ENCODE measurements at regions not wholly inside any gene's neighbourhood (a gene's known extent, or its start where the extent isn't known, plus 50 kb on each side); places are given as distances from the start of the nearest gene placed in this dataset.

- Histone ChIP-seq H3K4me3 (ENCODE audit: low read depth in 1 of 2, low read length in 1 of 2) (no peak overlapping the region), H3K27ac (no peak overlapping the region), H3K27me3 (no peaks in the 10 kb centered on the region), H3K4me1 (ENCODE audit: control insufficient read depth in 1 of 2, insufficient read depth in 1 of 2, low read depth in 1 of 2, low read length in 1 of 2) (no peaks in the 10 kb centered on the region), H3K36me3 (no peaks in the 10 kb centered on the region), H3K9me3 (no peaks in the 10 kb centered on the region)
- TF ChIP-seq CTCF (IDR thresholded peaks at IDR 0.05), result no peak
These were observed 69.4 kb upstream of the MTPN start for GRCh38 chr7:136046548-136046947.

- Histone ChIP-seq H3K27me3 (no peaks in the 10 kb centered on the region), H3K27ac (no peak overlapping the region), H3K4me3 (ENCODE audit: low read depth in 1 of 2, low read length in 1 of 2) (no peak overlapping the region), H3K36me3 (no peaks in the 10 kb centered on the region), H3K4me1 (ENCODE audit: control insufficient read depth in 1 of 2, insufficient read depth in 1 of 2, low read depth in 1 of 2, low read length in 1 of 2) (no peaks in the 10 kb centered on the region), H3K9me3 (no peaks in the 10 kb centered on the region)
- no peak for TF ChIP-seq CTCF (IDR thresholded peaks at IDR 0.05)
These were observed 68.8 kb upstream of the MTPN start for GRCh38 chr7:136045992-136046391.

- Histone ChIP-seq H3K4me1 (ENCODE audit: control insufficient read depth in 1 of 2, insufficient read depth in 1 of 2, low read depth in 1 of 2, low read length in 1 of 2) (no peaks in the 10 kb centered on the region), H3K27ac (no peak overlapping the region), H3K9me3 (no peaks in the 10 kb centered on the region), H3K4me3 (ENCODE audit: low read depth in 1 of 2, low read length in 1 of 2) (no peak overlapping the region), H3K27me3 (no peaks in the 10 kb centered on the region), H3K36me3 (no peaks in the 10 kb centered on the region)
- no peak for TF ChIP-seq CTCF (IDR thresholded peaks at IDR 0.05)
These were observed 68.0 kb upstream of the MTPN start for GRCh38 chr7:136045181-136045580.

- no peaks in the 10 kb centered on the region for H3K9me3 ChIP-seq
- H3K36me3 ChIP-seq, result no peaks in the 10 kb centered on the region
- no peaks in the 10 kb centered on the region for H3K4me1 ChIP-seq (ENCODE audit: control insufficient read depth in 1 of 2, insufficient read depth in 1 of 2, low read depth in 1 of 2, low read length in 1 of 2)
- no peak for TF ChIP-seq CTCF (IDR thresholded peaks at IDR 0.05)
- no peaks in the 10 kb centered on the region for H3K27me3 ChIP-seq
- H3K27ac ChIP-seq, result no peak overlapping the region
- no peak overlapping the region for H3K4me3 ChIP-seq (ENCODE audit: low read depth in 1 of 2, low read length in 1 of 2)
These were observed 62.6 kb upstream of the MTPN start for GRCh38 chr7:136039577-136040345.

- no peak overlapping the region for H3K27ac ChIP-seq
- no peaks in the 10 kb centered on the region for H3K4me1 ChIP-seq (ENCODE audit: control insufficient read depth in 1 of 2, insufficient read depth in 1 of 2, low read depth in 1 of 2, low read length in 1 of 2)
- TF ChIP-seq CTCF (IDR thresholded peaks at IDR 0.05), result no peak
- no peaks in the 10 kb centered on the region for H3K27me3 ChIP-seq
- H3K36me3 ChIP-seq, result no peaks in the 10 kb centered on the region
- no peaks in the 10 kb centered on the region for H3K9me3 ChIP-seq
- H3K4me3 ChIP-seq (ENCODE audit: low read depth in 1 of 2, low read length in 1 of 2), result no peak overlapping the region
These were observed 59.2 kb upstream of the MTPN start for GRCh38 chr7:136036336-136036735.
